ENCODE measurements at regions not wholly inside any gene's neighbourhood (a gene's known extent, or its start where the extent isn't known, plus 50 kb on each side); places are given as distances from the start of the nearest gene placed in this dataset.

DNA sequence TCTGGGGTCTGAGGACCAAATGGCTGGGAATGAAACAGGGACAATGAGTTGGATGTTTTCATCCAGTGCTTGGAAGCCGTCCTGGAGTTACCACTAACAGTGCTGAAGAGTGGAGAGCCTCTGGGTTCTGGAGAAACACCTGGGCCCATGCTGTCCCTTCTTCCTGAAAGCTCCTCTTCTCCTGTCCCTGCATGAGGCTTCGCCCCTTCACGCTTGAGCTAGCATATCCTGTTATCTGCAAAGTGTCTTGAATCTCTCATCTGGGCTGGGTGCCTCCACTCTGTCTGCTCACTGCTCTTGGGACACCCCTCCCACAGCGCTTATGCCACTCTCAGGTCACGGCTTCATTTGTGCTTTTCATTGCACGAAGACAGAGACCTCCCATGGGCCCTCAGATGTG is 154.5 kb downstream of the MYCN start:
- H3K27ac ChIP-seq = no peak overlapping the region
- no peaks in the 10 kb centered on the region for H3K9me3 ChIP-seq
- no peak for DNase-seq
- no peak for TF ChIP-seq POLR2A (IDR thresholded peaks at IDR 0.05)
- TF ChIP-seq, protein P1, sequence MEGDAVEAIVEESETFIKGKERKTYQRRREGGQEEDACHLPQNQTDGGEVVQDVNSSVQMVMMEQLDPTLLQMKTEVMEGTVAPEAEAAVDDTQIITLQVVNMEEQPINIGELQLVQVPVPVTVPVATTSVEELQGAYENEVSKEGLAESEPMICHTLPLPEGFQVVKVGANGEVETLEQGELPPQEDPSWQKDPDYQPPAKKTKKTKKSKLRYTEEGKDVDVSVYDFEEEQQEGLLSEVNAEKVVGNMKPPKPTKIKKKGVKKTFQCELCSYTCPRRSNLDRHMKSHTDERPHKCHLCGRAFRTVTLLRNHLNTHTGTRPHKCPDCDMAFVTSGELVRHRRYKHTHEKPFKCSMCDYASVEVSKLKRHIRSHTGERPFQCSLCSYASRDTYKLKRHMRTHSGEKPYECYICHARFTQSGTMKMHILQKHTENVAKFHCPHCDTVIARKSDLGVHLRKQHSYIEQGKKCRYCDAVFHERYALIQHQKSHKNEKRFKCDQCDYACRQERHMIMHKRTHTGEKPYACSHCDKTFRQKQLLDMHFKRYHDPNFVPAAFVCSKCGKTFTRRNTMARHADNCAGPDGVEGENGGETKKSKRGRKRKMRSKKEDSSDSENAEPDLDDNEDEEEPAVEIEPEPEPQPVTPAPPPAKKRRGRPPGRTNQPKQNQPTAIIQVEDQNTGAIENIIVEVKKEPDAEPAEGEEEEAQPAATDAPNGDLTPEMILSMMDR (IDR thresholded peaks at IDR 0.05) = no peak
- no peaks in the 10 kb centered on the region for H3K4me1 ChIP-seq
- no peaks in the 10 kb centered on the region for H3K27me3 ChIP-seq
- intact Hi-C loops (cut with DNase I; ENCODE audit: low total_unique reads) = no loop called here
- no peak overlapping the region for H3K4me3 ChIP-seq
- no peaks in the 10 kb centered on the region for H3K36me3 ChIP-seq (ENCODE audit: low read depth, missing control alignments)
- 87 to 92% methylated on average over 6 of the region's 6 CpGs for WGBS, 2 donors

DNA sequence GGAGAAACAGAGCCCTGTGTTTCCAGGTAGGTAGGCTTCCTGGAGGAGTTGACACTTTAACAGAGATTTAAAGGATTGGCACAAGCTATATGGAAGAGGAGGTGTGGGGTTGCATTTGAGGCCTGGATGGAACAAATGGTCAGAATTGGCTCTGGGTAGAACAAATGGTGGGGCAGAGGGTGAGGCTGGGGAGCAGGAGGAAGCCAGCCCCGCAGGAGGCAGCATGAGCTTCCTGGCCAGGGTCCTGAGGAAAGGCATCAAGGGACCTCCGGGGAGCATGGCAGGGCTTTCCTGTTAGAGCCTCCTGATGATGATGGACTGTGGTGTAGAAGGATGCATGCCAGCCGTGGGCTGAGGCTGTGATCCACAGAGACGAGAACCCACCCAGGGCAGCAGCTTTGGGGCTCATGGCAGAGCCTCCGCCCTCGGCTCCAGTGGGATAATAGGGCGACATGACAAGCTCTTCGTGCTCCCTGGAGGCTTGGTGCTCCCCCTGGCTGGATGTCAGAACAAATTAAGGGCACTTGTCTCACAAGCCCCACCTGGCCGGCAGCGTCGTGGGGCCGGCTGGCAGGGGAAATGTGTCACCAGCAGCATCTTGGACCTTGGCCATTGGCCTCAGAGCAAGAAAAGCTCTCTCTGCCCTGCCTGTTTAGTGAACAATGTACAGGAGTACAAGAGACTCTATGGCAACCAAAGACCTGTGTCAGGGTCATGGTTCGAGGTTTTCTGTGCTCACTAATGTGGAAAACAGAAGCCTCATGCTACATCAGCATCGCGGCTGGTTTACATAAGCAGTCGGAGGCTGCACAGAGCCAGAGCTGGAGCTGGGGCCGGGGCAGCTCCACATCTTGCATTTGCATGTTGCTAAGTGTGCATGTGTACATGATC is 153.5 kb downstream of the MYCN start:
- H3K9me3 ChIP-seq = no peaks in the 10 kb centered on the region
- H3K4me3 ChIP-seq = no peak overlapping the region
- TF ChIP-seq, protein P1 (IDR thresholded peaks at IDR 0.05) = no peak
- no peak for TF ChIP-seq POLR2A (IDR thresholded peaks at IDR 0.05)
- intact Hi-C loops (cut with DNase I; ENCODE audit: low total_unique reads) = no loop called here
- H3K36me3 ChIP-seq (ENCODE audit: low read depth, missing control alignments) = no peaks in the 10 kb centered on the region
- no peak overlapping the region for H3K27ac ChIP-seq
- no peaks in the 10 kb centered on the region for H3K4me1 ChIP-seq
- 59 to 72% methylated on average over 13 to 17 of the region's 17 CpGs for WGBS, 2 donors
- H3K27me3 ChIP-seq = no peaks in the 10 kb centered on the region
- no peak for DNase-seq

DNA sequence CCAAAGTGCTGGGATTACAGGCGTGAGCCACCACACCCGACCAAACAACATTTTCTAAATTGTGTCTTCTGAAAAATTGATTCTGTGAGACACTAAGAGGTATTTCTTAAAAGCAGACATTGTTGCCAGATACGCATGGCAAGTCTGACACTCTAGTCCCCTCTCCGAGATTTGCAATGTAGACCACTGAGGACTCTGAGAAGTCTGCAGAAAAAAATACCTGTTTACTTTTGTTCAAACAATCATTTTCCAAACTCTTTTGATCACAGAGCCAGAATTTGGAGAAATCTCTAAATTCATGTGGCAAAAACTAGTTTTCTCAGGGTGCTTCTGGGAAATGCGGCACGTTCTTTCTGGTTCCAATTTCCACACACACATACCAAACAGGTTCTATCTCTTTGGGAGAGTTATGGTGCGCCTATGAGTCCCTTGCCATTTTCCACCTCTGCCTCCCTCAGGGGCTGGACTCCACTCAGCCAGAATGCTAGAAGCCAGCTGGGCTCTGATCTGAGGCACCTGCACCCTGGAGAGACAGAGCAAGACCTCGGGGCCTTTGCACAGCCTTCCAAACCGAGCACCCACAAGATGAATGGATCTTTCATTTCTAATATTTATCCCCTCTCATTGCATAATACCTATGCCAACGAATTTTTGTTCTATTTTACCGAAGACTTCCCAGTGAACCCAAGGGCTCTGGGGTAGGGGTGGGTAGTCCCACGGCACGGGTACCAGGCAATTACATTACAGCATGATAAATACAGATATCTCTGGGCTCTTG is 152.7 kb downstream of the MYCN start:
- TF ChIP-seq POLR2A (IDR thresholded peaks at IDR 0.05) = no peak
- TF ChIP-seq, protein P1 (IDR thresholded peaks at IDR 0.05) = no peak
- DNase-seq = no peak
- no peak overlapping the region for H3K27ac ChIP-seq
- H3K4me1 ChIP-seq = no peaks in the 10 kb centered on the region
- H3K4me3 ChIP-seq = no peak overlapping the region
- intact Hi-C loops (cut with DNase I; ENCODE audit: low total_unique reads) = no loop called here
- H3K36me3 ChIP-seq (ENCODE audit: low read depth, missing control alignments) = no peaks in the 10 kb centered on the region
- WGBS, 2 donors = 85 to 92% methylated on average over 13 of the region's 13 CpGs
- no peaks in the 10 kb centered on the region for H3K27me3 ChIP-seq
- no peaks in the 10 kb centered on the region for H3K9me3 ChIP-seq

DNA sequence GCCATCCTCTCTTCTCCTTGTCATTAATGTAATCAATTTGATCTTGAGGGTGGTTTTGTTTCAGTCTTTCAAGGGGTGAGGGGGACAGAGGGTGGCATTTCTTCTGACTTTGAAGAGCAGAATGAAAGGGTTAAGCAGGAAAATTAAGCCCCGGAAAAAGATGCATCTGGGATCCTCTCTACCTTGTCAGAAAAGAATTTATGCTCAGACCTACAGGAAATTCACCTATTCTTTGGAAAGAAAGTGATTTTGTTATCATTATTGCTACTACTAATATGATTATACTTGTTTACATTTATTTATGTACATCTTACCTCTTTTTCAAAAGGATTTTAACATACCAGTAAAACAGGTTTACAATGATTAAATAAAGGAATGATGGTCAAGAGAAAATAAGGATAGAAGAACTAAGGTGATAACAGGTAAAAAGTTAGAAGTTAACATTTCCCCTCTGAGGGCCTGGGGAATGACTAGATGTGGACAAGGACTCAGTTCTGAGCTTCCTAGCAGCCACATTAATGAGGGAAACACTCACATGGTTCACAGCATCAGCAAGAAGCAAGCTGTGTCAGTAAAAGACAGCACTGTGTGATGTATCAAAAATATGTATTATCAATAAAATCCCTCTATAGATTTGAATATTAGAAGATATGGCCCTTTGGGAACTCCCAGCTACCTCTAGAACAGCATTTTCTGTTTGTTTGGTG is 151.4 kb downstream of the MYCN start:
- no peak for DNase-seq
- H3K4me1 ChIP-seq = no peaks in the 10 kb centered on the region
- no peak overlapping the region for H3K4me3 ChIP-seq
- no peak overlapping the region for H3K27ac ChIP-seq
- H3K36me3 ChIP-seq (ENCODE audit: low read depth, missing control alignments) = no peaks in the 10 kb centered on the region
- H3K27me3 ChIP-seq = no peaks in the 10 kb centered on the region
- TF ChIP-seq POLR2A (IDR thresholded peaks at IDR 0.05) = no peak
- TF ChIP-seq, protein P1 (IDR thresholded peaks at IDR 0.05) = no peak
- intact Hi-C loops (cut with DNase I; ENCODE audit: low total_unique reads) = no loop called here
- 60 to 71% methylated on average over 1 of the region's 1 CpG for WGBS, 2 donors
- no peaks in the 10 kb centered on the region for H3K9me3 ChIP-seq
